Inflammatory macrophage treated with lipopolysaccharide for 4 hours (primary cell): ENCODE measurements at regions not wholly inside any gene's neighbourhood (a gene's known extent, or its start where the extent isn't known, plus 50 kb on each side); places are given as distances from the start of the nearest gene placed in this dataset.
"Not testable (repeated sequence)": the region's sequence is repeated elsewhere in the genome, so short reads cannot be mapped to it uniquely, and the experiment has no call there.

ENCODE experiments used
- DNase-seq: peaks from one replicate; pipeline ENCODE4 v3.0.0-alpha.2; 2020

DNA sequence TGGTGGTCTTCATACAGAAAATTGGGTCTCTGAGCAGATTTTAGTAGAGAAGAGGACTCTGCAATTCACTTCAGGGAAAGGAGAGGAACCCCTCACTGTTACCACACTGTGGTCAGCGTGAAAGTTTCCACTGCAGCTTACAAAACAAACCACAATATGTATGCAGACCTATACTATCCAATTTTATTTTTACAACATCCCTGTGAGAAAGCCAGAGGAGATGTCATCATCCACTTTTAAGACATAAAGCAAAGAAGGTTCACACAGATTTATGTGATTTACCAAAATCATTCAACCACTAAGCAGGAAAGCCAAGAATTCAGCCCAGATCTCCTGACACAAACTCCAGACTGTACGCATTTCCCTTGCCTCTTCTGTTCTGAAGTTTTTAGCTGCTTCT lies 442.4 kb downstream of the FRK start:
- DNase-seq: no peak

DNA sequence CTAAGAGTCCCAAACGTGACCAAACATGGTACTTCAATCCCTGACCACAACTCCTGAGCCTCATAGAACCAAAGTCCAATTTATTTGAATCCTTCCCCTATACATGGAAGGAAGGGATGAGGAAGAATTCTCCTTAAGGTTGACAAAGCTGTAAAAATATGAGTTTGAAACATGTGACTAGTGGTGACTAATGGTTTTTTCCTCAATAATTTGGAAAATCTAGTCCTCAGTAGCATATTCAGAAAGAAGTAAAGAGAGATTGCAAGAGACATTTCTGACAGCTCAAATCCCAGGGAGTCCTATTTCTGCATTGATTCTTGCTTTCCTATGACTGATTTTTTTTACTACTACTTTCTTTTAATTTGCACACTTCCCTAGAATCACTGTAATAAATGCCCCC lies 443.7 kb downstream of the FRK start:
- DNase-seq: no peak

DNA sequence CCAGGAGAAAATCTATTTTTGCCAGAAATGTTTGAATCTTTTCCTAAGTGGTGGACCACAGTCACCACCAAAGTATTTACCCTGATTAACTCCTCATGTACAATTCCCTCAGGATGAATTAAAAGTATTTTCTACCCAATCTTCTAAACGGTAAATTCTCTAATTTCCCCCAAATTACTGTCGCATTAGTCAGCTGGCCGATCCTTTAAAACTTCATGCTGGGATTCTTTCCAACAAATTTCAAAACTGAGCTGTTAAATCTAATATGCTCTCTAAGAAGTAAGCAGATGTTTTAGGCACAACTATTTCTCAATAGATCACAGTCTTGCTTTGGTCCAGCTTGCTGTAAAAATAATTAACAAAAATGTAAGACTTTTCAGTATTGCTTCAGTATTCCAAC lies 447.2 kb downstream of the FRK start:
- DNase-seq: no peak

DNA sequence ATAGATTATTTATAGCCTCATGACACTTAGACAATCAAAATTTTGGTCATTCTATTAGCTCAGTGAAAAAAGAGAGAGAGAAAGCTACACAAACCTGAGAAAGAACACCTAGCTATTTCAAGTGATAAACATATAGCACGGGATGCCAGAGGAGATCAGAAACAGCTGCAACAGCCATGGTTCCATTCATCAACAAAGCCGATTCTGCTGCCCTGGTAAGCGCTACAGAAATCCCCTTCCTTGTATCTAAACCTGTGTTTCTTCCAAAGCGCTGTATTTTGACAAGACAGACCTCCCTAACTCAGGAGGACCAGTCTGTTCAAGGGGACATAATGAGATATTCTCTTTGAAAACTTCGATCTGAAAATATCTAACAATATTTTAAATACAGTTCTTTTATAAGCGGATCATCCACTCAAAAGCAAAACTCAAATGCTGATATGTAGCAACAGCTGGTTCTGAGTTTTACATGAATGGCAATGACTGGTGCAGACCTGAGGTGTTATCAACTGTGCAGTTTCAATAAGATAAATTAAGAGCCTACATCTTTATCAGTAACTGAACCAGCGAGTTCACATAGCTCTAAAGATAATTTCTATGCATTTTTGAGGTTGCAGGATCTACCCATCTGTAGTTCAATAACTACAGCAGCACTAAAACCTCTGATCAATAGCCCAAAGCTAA lies 447.8 kb downstream of the FRK start:
- no peak for DNase-seq

DNA sequence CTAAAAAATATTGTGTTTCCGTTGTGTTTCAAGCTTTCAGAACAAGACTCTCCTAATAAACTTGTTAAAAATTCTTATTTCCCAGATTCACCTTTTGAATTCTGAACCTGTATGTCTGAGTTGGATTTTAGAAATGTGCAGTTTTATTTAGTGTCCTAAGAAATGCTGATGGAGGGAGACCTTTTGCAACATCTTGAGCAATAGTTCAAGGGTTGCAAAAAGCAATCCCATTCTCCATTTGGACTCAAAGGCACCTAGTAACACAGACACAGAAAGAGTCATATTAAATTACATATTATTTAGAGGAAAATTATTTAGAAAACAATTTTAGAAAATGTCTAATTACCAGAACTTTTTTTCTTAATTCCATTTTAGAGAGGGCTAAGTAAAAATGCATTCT lies 448.5 kb downstream of the FRK start:
- no peak for DNase-seq

DNA sequence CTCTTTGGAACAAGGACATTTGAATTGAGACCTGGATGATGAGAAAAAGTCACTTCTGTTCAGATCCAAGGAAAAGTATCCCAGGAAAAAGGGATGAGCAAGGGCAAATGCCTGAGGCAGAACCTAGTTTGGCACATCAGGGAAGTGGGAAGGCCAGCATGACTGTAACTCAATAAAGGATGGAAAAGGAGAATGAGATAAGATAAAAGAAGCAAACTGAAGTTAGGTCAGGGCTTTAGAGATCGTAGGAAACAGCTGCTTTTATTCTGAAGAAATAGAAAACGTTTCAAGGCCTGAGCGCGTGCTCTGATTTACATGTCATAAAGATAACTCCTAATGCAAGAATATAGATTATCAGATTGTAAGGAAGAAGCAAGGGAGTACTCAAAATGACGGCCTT lies 450.0 kb downstream of the FRK start:
- no peak for DNase-seq

DNA sequence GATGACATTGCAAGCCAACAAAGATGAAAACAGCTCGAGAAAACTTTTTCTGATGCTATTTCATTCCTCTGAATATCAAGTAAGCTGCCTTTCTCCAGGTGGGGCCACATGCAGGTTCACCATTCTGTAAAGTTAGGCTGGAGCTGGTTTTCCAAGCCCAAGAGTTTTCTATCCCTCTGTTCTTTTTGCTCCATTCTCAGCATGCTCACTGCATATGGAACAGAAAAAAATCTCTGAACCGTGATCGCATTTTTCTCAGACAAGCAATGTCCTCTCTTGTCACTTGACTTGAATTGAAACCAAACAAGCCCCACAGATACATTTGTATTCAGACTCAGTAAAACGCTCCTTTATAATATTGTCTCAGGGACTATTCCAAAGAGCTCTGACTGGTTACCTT lies 451.6 kb downstream of the FRK start:
- no peak for DNase-seq

DNA sequence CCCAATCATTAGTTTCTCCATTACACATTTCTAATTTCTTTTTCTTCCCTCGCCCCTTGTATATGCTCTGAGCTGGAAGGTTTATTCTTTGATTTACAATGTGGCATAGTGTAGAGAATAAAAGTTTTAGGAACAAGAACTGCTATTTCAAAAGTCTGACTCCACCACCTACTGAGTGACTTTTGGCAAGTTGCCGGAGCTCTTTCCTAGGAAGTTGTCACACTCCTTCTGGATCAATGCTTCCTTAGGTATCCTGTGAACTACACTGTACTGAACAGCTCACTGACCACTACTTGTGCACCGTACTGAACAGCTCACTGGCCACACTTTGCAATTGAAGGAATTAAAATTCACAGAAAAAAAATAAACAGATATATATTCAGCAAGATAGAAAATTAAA lies 458.2 kb downstream of the FRK start:
- no peak for DNase-seq

DNA sequence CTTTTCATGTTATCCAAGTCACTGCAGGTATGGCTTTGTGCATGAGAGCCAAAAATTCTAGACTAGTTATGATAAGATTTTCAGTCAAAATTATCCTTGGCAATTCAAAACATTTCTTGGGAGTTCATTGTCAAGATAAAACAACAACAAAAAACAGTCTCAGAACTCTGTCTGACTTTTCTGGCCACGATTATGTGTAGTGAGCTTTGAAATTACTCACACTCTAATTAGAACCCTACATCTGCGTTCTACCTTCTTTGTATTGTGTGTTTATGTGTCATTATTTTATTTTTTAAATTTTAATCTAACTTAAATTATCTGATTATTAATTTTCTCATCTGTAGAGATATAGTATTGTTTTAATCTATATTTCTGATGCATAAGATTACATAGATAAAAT lies 459.2 kb downstream of the FRK start:
- no peak for DNase-seq

DNA sequence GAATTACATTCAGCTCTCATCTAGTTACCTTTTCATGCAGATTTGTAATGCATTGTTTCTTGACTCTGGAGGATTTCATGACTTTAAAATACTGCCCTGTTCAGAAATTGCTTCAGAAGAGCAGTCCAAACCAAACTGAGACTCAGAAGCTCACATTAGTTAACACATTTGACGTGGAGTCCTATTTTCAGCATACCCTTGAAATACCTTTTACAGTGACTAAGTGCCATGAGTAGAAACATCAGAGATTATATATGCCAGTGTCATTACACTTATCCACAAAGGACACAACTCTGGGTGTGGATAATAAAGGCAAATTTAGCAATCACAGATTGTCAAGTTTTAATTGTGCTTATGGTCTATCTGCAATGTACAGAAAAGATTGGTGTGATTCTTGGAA lies 459.6 kb downstream of the FRK start:
- DNase-seq: no peak

DNA sequence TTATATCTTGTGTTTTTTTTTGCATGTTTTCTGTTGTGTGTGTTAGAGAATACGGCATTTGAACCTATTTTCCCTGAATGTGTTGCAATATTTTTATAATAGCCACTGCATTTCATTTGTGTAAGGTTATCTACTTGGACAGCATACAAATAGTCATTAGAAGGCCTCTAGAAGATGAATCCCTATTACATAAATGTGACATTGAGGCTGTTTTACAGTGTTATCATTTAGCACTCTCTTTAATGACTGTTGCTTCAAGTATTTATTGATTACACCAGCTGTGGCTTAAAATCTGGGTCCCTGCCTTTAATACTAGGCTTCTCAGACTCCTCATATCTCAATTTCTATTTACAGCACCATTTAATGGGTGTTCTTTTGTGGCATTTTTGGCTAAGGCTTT lies 465.8 kb downstream of the FRK start:
- no peak for DNase-seq

DNA sequence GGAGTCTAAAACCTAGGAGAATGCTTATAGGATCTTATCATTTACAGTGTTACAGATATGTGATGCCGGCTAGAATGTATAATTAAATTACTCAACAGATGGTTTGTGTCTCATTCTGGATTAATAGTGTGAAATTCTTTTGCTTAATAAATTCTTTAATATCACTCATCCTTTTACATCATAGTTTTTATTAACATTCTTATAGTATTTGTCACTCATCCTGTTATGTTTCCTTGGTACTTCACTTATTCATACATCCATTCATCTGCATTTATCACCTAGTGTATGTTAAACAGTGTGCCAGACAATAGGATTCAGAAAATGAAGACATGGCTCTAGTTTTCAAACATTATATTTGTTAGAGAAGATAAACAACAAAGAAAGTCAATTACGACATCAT lies 468.7 kb downstream of the FRK start:
- DNase-seq: no peak

DNA sequence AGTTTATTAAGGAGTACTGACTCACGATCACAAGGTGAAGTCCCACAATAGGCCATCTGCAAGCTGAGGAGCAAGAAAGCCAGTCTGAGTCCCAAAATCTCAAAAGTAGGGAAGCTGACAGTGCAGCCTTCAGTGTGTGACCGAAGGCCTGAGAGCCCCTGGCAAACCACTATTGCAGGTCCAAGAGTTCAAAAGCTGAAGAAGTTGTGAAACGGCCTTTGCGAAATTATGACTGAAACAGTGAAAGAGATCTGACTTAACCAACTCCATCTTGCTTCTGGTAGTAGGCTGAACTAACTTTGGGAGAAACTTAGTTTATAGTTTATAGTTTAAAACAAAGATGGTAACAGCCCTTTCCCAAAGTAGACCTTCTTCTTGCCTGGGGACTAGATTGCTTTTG lies 471.6 kb downstream of the FRK start:
- not testable (repeated sequence) for DNase-seq

DNA sequence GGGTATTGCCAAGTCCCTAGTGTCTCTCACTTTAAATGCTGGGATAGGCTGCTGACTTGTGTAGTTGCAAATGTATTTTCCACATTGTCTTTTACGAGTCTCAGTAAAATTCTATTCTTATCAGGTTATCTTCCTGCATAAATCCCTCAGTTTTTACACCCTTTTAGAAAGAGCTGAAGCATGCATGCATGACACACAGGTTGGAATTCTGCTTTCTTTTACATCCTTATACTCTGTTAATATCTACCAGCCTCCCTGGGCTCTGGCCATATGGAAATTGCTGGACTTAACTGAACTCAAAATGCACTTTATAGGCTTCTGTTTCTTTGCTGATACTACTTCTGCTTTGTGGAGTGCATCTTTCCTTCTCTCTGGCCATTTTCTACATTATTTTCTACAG lies 477.4 kb downstream of the FRK start:
- no peak for DNase-seq

DNA sequence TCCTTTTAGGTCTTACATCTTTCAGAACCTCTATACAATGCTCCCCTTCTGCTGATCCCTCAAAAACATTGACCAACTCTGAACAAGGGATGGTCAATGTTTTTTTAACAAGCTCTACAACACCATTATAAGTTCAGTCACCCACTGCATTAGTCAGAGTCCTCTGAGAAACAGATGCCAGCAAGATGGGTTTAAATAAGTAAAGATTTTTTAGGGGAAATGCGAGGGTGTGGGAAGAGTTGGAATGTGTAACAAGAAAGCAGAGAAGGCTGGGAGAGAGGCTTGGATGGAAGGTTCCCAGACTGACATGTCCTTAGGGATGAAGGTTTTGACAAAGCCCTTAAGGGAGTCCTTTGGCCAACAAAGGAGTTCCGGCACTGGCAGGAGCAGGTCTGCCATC lies 478.3 kb downstream of the FRK start:
- DNase-seq: no peak

DNA sequence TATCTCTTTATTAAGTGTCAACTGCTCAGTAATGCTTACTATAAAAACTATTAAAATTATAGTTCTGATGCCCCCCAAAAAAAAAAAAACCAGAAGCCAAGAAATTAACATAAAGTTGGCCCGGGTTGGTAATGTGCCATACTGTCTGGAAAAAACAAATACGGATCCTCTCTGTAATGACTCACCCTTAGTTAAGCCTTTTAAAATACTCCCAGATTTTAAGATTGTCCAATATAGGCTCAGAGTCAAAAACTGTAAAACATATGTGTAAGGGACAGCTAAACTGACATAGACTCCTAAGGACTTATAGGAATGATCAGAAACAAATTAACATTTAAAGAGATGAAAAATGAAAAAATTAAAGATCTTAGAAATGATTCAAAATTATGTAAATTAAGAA lies 481.1 kb downstream of the FRK start:
- not testable (repeated sequence) for DNase-seq

DNA sequence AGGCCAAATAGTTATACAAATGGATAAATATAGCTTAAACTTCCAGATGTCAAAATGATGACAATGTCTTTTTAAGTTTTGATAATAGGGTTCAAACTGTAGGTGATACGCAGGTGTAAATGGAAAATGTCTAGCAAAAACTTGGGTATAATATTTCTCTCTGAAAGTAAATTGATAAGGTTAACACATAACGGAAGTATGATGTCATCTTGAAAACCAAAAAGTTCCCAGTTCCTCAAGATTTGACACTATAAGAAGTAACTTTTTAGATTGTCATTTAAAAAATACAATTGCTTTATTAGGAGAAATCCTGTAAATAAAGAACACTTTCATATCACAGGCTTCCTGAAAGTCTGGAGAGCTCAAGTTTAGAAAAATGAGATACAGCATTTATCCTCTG lies 483.4 kb downstream of the FRK start:
- DNase-seq: no peak

DNA sequence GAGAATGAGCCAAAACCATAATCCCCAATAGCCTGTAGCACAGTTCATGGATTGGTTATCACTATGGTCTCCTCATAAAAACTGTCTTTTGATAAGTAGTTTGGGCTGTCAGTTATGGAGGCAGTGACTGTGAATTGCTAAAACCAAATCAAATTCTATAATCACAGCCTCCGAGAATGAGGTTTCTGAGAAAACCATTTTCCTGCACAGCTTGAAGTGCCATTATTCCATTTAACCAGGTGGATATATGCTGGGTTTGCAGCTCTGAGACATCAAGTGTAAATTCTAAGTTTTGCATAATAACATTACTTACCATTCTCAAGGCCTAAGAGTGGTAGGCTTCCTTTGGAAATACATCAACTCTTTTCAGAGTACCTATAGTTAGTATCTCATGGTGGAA lies 485.4 kb downstream of the FRK start:
- no peak for DNase-seq

DNA sequence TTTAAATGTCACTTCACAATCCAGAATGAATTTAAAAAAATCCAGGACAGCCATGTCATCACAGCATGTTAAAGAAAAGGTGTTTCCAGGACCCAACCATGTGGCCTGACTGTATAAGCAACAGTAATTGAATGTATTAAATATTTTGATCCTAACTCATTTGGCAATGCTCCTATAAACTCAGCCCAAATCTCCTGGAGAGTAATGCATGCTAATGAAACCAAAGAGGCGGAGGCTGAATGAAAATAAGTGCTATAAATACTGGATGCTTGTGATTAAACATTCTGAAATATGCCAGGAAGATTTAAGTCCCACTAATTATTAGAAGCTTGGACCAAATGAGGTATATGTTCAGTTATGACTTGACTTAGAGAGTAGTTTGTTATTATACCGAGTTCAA lies 486.8 kb downstream of the FRK start:
- no peak for DNase-seq

DNA sequence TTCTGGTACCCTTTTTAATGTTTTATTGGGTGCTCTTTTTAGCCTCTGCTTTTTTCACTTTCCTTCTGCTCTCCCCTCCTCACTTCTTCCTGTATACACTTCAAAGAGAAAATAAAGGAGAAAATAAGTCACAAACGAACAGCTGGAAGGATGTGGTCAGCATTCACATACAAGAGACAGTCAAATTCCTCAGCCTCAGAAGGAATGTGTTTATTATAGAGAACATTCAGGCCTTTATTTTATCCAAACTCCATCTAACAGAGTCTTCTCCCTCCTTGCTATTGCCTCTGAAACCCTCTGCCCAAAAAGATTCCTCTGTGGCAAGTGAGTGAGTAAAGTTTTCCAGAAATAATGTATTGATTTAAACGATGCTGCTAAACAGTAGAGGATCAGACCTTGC lies 490.4 kb downstream of the FRK start:
- DNase-seq: no peak

DNA sequence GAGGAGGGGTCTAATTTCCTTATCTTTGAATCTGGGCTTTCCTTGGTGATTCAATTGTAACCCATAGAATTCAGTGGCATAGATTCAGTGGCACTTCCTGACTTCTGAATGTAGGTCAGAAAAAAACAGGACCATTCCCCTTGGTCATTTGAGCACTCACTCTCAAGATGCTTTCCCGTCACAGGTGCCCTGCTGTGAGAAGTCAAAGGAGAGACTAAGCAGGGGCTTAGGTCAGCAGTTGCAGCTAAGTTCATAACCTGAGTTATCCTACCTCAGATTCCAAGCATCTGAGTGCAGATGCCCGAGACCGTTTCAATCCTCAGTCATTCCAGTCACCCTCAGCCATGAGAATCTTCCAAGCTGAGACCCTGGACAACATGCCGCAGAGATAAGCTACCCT lies 506.6 kb downstream of the FRK start:
- no peak for DNase-seq

DNA sequence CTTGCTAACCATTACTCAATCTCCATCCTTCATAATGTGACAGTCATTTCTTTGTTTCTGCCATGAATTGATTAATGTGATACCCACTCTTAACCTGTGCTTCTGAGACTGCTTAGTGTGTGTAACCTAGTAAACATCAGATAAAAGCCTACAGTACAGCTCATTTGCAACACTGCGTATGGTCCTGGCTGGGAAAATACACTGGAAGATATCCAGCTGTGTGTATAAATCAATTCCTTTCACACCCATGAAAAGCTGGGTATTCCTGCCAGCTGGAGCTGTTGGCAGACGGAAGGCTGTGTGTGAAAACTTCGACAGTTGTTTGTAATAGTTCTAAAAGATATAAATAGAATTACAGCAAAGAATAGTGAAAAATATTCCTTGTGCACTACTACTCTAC lies 509.2 kb downstream of the FRK start:
- DNase-seq: no peak

DNA sequence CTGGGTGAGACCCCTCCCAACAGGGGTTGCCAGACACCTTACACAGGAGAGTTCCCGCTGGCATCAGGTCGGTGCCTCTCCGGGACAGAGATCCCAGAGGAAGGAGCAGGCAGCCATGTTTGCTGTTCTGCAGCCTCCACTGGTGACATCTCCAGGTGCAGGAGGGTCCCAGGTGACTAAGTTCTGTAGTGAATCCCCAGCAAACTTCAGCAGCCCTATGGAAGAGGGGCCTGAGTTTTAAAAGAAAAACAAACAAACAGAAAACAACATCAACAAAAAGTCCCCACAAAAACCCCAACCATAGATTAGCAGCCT lies 515.1 kb downstream of the FRK start:
- no peak for DNase-seq

DNA sequence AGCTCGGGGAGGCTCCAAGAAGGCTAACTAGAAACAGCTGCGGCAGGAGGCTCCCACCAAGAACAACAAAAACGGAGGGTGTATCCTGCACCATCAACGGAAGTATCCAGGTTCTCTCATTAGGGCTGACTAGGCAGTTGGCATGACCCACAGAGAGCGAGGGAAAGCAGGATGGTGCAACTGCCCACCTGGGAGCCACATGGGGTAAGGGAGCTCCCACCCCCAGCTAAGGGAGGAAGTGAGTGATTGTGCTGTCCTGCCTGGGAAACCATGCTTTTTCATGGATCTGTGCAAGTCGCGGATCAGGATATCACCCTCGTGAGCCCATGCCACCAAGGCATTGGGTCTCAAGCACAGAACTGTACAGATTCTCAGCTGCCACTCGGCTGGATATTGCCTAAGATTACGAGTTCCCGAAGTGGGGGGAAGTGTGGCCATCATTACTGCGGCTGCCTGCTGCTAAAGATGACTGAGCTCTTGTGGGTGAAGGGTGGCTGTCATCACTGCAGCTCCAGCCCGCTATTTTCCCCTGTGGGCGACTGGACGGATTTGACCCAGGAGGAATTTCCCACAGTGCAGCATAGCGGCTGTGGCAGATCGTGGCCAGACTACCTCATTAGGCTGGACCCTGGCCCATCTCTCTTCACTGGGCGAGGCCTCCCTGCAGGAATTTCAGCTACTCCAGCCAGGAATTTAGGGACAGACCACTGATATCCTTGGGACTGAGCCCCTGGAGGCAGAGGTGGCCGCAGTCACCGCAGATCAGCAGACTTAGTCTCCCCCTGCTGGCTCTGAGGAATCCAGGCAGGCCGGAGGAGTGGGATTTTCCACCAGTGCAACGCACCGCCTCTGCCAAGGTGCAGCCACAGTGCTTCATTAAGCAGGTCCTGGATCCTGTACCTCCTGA lies 515.7 kb downstream of the FRK start:
- DNase-seq: no peak
